ENCODE measurements at regions not wholly inside any gene's neighbourhood (a gene's known extent, or its start where the extent isn't known, plus 50 kb on each side); places are given as distances from the start of the nearest gene placed in this dataset.

DNA sequence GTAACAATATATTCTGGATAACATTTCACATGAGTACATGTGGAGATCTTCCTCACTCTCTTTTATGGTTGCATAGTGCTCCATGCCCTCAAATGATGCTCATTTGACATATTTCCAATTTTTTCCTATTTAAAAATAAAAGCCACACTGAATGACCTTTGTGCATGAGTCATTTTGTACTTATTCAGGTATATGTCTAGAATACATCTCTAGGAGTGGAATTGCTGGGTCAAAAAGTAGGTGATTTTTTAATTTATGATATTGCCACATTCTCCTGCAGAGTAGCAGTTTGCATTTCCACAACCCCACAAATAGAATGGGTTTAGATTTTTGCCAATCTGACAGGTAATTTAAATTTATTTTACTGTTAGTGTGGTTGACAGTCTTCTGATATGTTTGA is 104.8 kb downstream of the RPAP3 start:
- TF ChIP-seq POLR2A (IDR thresholded peaks at IDR 0.05) = no peak
- TF ChIP-seq, protein P1, sequence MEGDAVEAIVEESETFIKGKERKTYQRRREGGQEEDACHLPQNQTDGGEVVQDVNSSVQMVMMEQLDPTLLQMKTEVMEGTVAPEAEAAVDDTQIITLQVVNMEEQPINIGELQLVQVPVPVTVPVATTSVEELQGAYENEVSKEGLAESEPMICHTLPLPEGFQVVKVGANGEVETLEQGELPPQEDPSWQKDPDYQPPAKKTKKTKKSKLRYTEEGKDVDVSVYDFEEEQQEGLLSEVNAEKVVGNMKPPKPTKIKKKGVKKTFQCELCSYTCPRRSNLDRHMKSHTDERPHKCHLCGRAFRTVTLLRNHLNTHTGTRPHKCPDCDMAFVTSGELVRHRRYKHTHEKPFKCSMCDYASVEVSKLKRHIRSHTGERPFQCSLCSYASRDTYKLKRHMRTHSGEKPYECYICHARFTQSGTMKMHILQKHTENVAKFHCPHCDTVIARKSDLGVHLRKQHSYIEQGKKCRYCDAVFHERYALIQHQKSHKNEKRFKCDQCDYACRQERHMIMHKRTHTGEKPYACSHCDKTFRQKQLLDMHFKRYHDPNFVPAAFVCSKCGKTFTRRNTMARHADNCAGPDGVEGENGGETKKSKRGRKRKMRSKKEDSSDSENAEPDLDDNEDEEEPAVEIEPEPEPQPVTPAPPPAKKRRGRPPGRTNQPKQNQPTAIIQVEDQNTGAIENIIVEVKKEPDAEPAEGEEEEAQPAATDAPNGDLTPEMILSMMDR (IDR thresholded peaks at IDR 0.05) = no peak
